ENCODE measurements at regions not wholly inside any gene's neighbourhood (a gene's known extent, or its start where the extent isn't known, plus 50 kb on each side); places are given as distances from the start of the nearest gene placed in this dataset.

- Histone ChIP-seq H3K4me3 (replicated peaks; ENCODE audit: low read depth, low read length) (no peak overlapping the region), H3K36me3 (ENCODE audit: control insufficient read depth, insufficient read depth, low read length) (no peaks in the 10 kb centered on the region), H3K27me3 (replicated peaks; ENCODE audit: control insufficient read depth, insufficient read depth, low read length) (no peaks in the 10 kb centered on the region)
- no peak for DNase-seq (ENCODE audit: extremely low read depth, insufficient read length)
- no peak for TF ChIP-seq CTCF (IDR thresholded peaks at IDR 0.05; ENCODE audit: insufficient read depth, low read length, poor library complexity, severe bottlenecking)
These were observed 545.4 kb upstream of the JAG1 start for GRCh38 chr20:11219192-11219591.

GRCh38 chr20:11221046-11221445, 547.2 kb upstream of the JAG1 start:
- H3K4me3 ChIP-seq (replicated peaks; ENCODE audit: low read depth, low read length): no peak overlapping the region
- no peaks in the 10 kb centered on the region for H3K27me3 ChIP-seq (replicated peaks; ENCODE audit: control insufficient read depth, insufficient read depth, low read length)
- no peak for DNase-seq (ENCODE audit: extremely low read depth, insufficient read length)
- no peaks in the 10 kb centered on the region for H3K36me3 ChIP-seq (ENCODE audit: control insufficient read depth, insufficient read depth, low read length)
- TF ChIP-seq CTCF (IDR thresholded peaks at IDR 0.05; ENCODE audit: insufficient read depth, low read length, poor library complexity, severe bottlenecking): no peak

- DNase-seq (ENCODE audit: extremely low read depth, insufficient read length): no peak
- Histone ChIP-seq H3K4me3 (replicated peaks; ENCODE audit: low read depth, low read length) (no peak overlapping the region), H3K36me3 (ENCODE audit: control insufficient read depth, insufficient read depth, low read length) (no peaks in the 10 kb centered on the region), H3K27me3 (replicated peaks; ENCODE audit: control insufficient read depth, insufficient read depth, low read length) (no peaks in the 10 kb centered on the region)
- TF ChIP-seq CTCF (IDR thresholded peaks at IDR 0.05; ENCODE audit: insufficient read depth, low read length, poor library complexity, severe bottlenecking): no peak
These were observed 548.4 kb upstream of the JAG1 start for GRCh38 chr20:11222243-11222642.

GRCh38 chr20:11227602-11228001, 553.8 kb upstream of the JAG1 start:
- no peaks in the 10 kb centered on the region for H3K27me3 ChIP-seq (replicated peaks; ENCODE audit: control insufficient read depth, insufficient read depth, low read length)
- H3K4me3 ChIP-seq (replicated peaks; ENCODE audit: low read depth, low read length): no peak overlapping the region
- TF ChIP-seq CTCF (IDR thresholded peaks at IDR 0.05; ENCODE audit: insufficient read depth, low read length, poor library complexity, severe bottlenecking): no peak
- no peak for DNase-seq (ENCODE audit: extremely low read depth, insufficient read length)
- H3K36me3 ChIP-seq (ENCODE audit: control insufficient read depth, insufficient read depth, low read length): no peaks in the 10 kb centered on the region

GRCh38 chr20:11229772-11230171, 556.0 kb upstream of the JAG1 start:
- Histone ChIP-seq H3K36me3 (ENCODE audit: control insufficient read depth, insufficient read depth, low read length) (no peaks in the 10 kb centered on the region), H3K27me3 (replicated peaks; ENCODE audit: control insufficient read depth, insufficient read depth, low read length) (no peaks in the 10 kb centered on the region), H3K4me3 (replicated peaks; ENCODE audit: low read depth, low read length) (no peak overlapping the region)
- no peak for TF ChIP-seq CTCF (IDR thresholded peaks at IDR 0.05; ENCODE audit: insufficient read depth, low read length, poor library complexity, severe bottlenecking)
- DNase-seq (ENCODE audit: extremely low read depth, insufficient read length): no peak

- no peak overlapping the region for H3K4me3 ChIP-seq (replicated peaks; ENCODE audit: low read depth, low read length)
These were observed 557.2 kb upstream of the JAG1 start for GRCh38 chr20:11230999-11231398.

More at GRCh38 chr20:11230999-11231398, 557.2 kb upstream of the JAG1 start:
- H3K36me3 ChIP-seq (ENCODE audit: control insufficient read depth, insufficient read depth, low read length): no peaks in the 10 kb centered on the region
- DNase-seq (ENCODE audit: extremely low read depth, insufficient read length): no peak
- TF ChIP-seq CTCF (IDR thresholded peaks at IDR 0.05; ENCODE audit: insufficient read depth, low read length, poor library complexity, severe bottlenecking): no peak
- no peaks in the 10 kb centered on the region for H3K27me3 ChIP-seq (replicated peaks; ENCODE audit: control insufficient read depth, insufficient read depth, low read length)
